RCC 7860 (cell line): ENCODE measurements at regions not wholly inside any gene's neighbourhood (a gene's known extent, or its start where the extent isn't known, plus 50 kb on each side); places are given as distances from the start of the nearest gene placed in this dataset.
"Not testable (repeated sequence)": the region's sequence is repeated elsewhere in the genome, so short reads cannot be mapped to it uniquely, and the experiment has no call there.

ENCODE experiments used
- DNase-seq: peaks from one replicate; pipeline ENCODE4 v3.0.0-alpha.2; 2015; ENCODE audit warnings: low spot score
- FAIRE-seq: peaks from 2 replicates; lab custom pipeline; 2012; peaks lifted over from hg19 to GRCh38; lab: Jason Lieb, UNC

GRCh38 chr17:63019138-63019873 lies 53.3 kb downstream of the TANC2 start:
- DNase-seq (no peak), FAIRE-seq (no peak)

GRCh38 chr17:63022567-63022966 lies 56.5 kb downstream of the TANC2 start:
- no peak for FAIRE-seq

DNA sequence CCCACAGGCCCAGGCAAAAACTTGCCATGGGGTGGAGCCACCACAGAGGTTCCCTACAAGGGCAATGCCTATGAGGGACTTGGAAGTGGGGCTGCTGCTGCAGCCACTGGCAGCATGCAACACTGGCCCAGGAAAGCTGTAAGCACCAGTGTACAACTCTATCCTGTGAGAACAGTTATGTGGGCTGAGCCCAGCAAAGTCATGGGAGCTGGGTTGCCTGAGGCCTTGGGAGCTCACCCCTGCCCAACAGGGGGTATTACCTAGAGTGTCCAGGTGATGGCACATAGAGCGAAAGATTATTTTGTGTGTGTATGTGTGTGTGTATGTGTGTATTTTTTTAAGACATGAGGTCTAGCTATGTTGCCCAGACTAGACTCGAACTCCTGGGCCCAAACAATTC lies 57.0 kb downstream of the TANC2 start:
- FAIRE-seq (no peak), DNase-seq (no peak)

More at GRCh38 chr17:63022567-63022966, 56.5 kb downstream of the TANC2 start:
- DNase-seq: no peak

GRCh38 chr17:63024201-63024600 lies 58.2 kb downstream of the TANC2 start:
- DNase-seq: no peak
- no peak for FAIRE-seq

DNA sequence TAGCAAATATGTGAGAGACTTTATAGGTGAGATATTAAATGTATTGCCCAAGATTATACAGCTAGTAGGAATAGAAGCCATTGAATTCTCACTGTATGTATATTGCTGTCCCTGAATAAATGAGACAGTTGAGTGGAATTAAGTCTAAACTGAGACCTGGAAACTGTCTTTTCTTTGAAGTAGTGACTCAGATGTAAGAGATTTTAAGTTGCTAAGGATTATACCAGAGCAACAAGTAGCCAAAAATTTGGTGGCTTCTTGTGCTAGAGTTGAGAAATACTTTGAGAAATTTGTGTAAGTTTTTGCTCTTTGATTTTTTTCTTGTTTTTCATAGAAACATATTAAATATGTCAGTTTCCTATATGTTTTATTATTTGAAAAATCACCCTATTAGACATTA lies 58.7 kb downstream of the TANC2 start:
- DNase-seq (no peak), FAIRE-seq (peak; percentile 24)

- FAIRE-seq, DNase-seq: not testable (repeated sequence)
Measured at GRCh38 chr17:63025637-63026036, 59.6 kb downstream of the TANC2 start.

DNA sequence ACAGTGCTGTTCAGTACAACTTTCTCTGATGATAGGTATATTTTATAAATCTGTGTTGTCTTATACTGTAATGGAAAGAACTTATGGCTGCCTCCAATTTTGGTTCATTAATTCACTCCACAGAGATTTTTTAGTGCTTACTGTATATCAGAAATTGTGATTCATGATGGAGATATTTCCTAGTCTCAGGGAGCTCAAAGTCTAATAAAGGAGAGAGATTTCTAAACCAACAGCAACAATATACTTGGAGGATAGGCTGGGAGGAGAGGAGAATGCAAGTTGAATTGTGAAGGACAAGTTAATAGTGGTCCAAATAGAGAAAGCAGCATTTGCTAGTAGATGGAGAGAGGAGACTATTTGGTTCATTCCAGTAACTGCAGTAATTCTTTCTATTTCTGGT lies 63.5 kb downstream of the TANC2 start:
- peak; percentile 84 for FAIRE-seq
- DNase-seq: peak; percentile 75

DNA sequence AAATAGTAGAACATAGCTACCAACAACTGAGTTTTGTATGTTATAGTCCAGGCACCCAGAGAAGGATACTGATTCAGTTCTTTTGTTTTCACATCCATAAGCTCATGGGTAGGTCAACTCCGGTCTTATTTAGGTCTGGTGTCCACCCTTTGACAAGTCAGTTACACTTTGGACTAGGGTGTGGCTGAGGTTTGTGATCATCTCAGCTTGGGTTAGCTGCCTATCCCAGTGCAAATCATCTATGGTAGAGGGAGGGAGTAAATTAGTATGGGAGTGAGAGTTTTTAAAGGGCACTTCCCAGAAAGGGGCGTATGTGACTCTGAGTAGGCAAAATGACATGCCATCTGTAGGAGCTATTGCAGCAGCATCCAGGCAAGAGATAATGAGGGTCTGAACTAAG lies 66.1 kb downstream of the TANC2 start:
- DNase-seq: no peak

DNA sequence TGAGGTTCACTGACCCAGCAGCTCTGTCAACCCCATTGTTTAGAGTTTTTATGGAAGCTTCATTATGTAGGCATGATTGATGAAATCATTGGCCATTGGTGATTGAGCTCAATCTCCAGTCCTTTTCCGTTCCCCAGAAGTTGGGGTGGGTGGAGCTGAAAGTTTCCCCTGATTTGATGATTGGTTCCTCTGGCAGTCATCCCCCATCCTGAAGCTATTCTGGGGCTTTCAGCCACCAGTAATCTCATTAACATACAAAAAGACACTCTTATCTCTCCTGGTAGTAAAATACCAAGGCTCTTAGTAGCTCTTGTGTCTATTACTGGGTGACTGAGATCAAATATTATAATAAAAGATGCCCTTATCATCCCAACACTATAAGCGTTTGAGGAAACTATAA lies 67.1 kb downstream of the TANC2 start:
- DNase-seq (no peak), FAIRE-seq (no peak)

More for the DNA sequence above, 66.1 kb downstream of the TANC2 start:
- FAIRE-seq: no peak

DNA sequence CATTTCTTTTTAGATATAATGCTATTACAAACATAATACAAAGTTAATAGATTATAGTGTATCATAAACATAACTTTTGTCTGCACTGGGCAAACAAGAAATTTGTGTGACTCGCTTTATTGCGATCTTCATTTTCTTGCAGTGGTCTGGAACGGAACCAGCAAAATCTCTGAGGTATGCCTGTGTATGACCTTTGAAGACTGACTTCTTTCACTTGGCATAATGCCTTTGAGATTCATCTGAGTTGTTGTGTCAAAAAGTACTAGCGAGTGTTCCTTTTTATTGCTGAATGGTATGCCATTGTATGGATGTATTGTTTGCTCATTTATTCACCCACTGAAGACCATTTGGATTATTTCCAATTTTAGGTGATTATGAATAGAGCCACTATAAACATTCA lies 69.2 kb downstream of the TANC2 start:
- FAIRE-seq (peak; percentile 87), DNase-seq (peak; percentile 64)

DNA sequence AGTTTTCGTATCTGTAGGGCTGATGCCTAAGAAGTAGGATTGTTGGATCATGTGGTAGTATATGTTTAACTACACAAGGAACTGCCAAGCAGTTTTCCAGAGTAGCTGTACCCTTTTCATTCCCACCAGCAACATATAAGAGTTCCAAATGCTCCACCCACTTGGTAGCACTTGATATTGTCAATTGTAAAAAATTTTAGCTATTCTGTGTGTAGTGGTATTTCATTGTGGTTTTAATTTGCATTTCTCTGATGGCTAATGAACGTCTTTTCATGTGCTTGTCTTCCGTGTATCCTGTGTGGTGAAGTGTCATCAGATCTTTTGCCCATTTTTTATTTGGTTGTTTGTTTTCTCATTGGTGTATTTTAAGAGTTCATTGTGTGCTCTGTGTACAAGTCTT lies 69.7 kb downstream of the TANC2 start:
- FAIRE-seq (no peak), DNase-seq (no peak)

DNA sequence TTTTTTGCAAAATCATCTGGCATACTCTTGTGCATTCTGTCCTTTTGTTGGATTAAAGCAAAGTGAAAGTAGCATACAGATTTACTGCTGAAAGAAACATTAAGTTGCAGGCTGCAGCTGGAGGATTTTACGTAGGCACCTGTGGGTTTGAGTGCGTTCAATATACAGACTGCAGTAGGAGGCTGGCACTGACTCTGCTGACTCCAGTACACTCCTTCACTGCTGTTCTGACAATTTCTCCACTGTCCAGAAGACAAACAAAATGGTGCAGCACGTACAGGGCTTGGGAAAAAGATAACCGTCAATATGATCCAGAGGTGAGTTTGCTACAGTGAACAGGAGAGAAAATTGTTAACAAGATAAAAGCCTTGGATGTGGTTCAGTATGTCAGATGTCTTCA lies 73.3 kb downstream of the TANC2 start:
- FAIRE-seq (no peak), DNase-seq (no peak)

- DNase-seq (no peak), FAIRE-seq (peak; percentile 24)
Measured at GRCh38 chr17:63039899-63040602, 74.0 kb downstream of the TANC2 start.

DNA sequence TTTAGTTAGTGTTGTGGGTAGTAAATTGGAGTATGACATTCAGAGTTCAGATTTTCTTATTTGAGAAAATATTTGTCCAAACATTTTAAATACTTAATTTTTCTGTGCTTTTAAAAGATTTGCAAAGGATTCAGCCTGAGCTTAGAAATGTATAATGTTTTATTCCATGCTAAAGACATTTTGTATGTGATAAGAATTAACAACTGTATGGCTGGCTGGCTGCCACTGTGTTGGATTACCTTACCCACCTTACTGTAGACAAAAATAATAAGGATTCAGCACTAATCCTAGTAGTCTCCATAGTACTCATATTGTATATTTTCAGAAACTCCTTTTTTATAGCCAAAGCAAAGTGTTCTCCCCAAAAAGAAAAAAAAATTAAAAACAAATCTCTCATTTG lies 74.8 kb downstream of the TANC2 start:
- FAIRE-seq (no peak), DNase-seq (no peak)

GRCh38 chr17:63041251-63041650 lies 75.2 kb downstream of the TANC2 start:
- DNase-seq (no peak), FAIRE-seq (peak; percentile 48)

- DNase-seq (no peak), FAIRE-seq (no peak)
Measured at GRCh38 chr17:63041722-63042121, 75.7 kb downstream of the TANC2 start.

GRCh38 chr17:63042256-63042812 lies 76.3 kb downstream of the TANC2 start:
- DNase-seq (no peak), FAIRE-seq (peak; percentile 40)

- DNase-seq, FAIRE-seq: not testable (repeated sequence)
Measured at GRCh38 chr17:63057560-63057959, 91.5 kb downstream of the TANC2 start.

DNA sequence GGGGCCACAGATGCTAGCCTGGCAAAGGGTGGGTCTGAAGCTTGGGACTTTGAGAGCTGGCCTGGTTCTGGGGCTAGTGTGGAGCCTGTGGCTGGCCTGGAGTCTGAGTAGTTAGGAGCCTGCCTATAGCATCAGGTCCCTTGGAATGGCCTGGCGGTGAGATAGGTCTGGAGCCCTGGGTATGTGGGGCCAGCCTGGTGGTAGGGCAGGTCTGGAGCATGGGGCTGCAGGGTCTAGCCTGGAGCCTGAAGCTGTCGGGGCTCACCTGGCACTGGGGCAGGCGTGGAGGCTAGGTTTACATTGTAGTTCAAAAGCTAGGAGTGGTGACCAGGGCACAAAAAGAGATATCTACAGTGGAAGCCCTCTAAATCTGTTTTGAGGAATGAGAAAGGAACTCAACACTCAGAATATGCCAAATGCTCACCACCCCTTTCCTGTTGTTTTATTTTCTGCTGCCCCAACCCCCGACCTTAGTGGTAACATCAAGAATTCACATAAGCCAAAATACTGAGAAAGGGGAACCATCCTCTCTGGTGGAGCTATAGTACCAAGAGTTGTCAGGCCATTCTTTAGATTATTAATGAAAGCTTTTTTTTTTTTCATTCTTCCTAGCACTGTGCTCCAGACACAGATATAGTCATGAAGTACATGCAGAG lies 100.3 kb downstream of the TANC2 start:
- DNase-seq (no peak), FAIRE-seq (no peak)

DNA sequence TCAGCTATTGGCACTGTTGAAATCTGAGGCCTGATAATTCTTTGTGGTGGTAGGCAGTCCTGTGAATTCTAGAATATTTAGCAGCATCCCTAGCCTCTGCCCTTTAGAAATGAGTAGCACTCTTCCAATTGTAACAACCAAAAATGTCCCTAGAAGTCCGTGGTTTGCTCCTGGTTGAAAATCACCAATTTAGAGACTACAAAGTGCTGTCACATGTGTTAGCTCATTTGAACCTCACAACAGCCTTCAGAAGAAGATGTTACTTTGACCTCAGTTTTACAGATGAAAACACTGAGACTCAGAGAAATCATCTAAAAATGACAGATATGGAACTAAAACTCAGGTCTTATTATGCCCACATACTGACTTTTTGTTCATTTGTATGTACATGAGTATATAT lies 103.2 kb downstream of the TANC2 start:
- no peak for FAIRE-seq
- no peak for DNase-seq

DNA sequence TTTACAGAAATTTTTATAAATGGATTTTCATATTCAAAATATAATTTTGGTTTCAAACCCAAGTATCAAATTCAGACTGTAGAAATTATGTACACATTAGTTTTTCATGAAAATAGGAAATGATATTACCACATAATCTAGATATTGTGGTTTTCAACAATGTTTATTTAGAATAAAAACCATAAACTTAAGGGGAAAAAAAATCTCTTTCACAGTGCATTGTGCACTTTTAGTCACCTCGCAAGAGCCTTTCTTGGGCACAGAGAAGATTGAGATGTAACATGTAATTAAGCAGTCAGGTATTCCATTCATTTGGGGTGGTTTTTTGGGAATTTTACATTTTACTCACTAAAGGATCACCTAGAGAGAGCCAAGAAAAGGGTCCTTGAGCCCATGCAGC lies 104.0 kb downstream of the TANC2 start:
- FAIRE-seq (no peak), DNase-seq (no peak)

GRCh38 chr17:63071797-63072196 lies 105.8 kb downstream of the TANC2 start:
- FAIRE-seq: no peak
- no peak for DNase-seq
